Muscle layer of duodenum (tissue), 2 donors: ENCODE measurements at regions not wholly inside any gene's neighbourhood (a gene's known extent, or its start where the extent isn't known, plus 50 kb on each side); places are given as distances from the start of the nearest gene placed in this dataset.
"Not testable (repeated sequence)": the region's sequence is repeated elsewhere in the genome, so short reads cannot be mapped to it uniquely, and the experiment has no call there.

Source experiments
- H3K27ac ChIP-seq: one replicate; pipeline ENCODE4 v1.7.0; 2013; ENCODE audit warnings: mild to moderate bottlenecking, low read length
- H3K27me3 ChIP-seq: one replicate; pipeline ENCODE4 v1.7.0; 2013; ENCODE audit warnings: low read depth, mild to moderate bottlenecking, control low read depth, low read length
- H3K36me3 ChIP-seq, 2 donors: one replicate each; pipeline ENCODE4 v1.7.0; 2013; ENCODE audit warnings: low read length in 2 of 2, control low read depth in 1 of 2, mild to moderate bottlenecking in 1 of 2; ENCODE audit not compliant: insufficient read depth in 2 of 2, control insufficient read depth in 1 of 2
- H3K4me1 ChIP-seq, 2 donors: one replicate each; pipeline ENCODE4 v1.7.0; 2013; ENCODE audit warnings: low read length in 2 of 2, mild to moderate bottlenecking in 2 of 2, control low read depth in 1 of 2, moderate library complexity in 1 of 2; ENCODE audit not compliant: insufficient read depth in 2 of 2, control insufficient read depth in 1 of 2
- H3K4me3 ChIP-seq, 2 donors: one replicate each; pipeline ENCODE4 v1.7.0; 2013; ENCODE audit warnings: low read length in 2 of 2, low read depth in 1 of 2, mild to moderate bottlenecking in 1 of 2
- H3K9me3 ChIP-seq, 2 donors: one replicate each; pipeline ENCODE4 v1.7.0; 2013; ENCODE audit warnings: low read length in 2 of 2, control low read depth in 1 of 2, mild to moderate bottlenecking in 1 of 2; ENCODE audit not compliant: control insufficient read depth in 1 of 2
- donor health status: healthy.

GRCh38 chr10:84599254-84599653 is 270.9 kb downstream of the CCSER2 start:
- Histone ChIP-seq H3K9me3 (no peaks in the 10 kb centered on the region), H3K36me3 (no peaks in the 10 kb centered on the region), H3K27ac (no peak overlapping the region)

GRCh38 chr10:84600947-84601346 is 272.6 kb downstream of the CCSER2 start:
- Histone ChIP-seq H3K9me3 (no peaks in the 10 kb centered on the region), H3K4me3 (no peak overlapping the region), H3K27ac (no peak overlapping the region), H3K27me3 (peaks cover 4% of the 10 kb centered on the region), H3K36me3 (no peaks in the 10 kb centered on the region), H3K4me1 (no peaks in the 10 kb centered on the region)

More at GRCh38 chr10:84599254-84599653, 270.9 kb downstream of the CCSER2 start:
- peaks cover 4% of the 10 kb centered on the region for H3K27me3 ChIP-seq
- no peak overlapping the region for H3K4me3 ChIP-seq
- H3K4me1 ChIP-seq = no peaks in the 10 kb centered on the region

- not testable (repeated sequence) for H3K4me3 ChIP-seq, H3K27ac ChIP-seq, H3K36me3 ChIP-seq, H3K4me1 ChIP-seq, H3K27me3 ChIP-seq, H3K9me3 ChIP-seq
Observed at GRCh38 chr10:84602543-84602942, 274.2 kb downstream of the CCSER2 start.

DNA sequence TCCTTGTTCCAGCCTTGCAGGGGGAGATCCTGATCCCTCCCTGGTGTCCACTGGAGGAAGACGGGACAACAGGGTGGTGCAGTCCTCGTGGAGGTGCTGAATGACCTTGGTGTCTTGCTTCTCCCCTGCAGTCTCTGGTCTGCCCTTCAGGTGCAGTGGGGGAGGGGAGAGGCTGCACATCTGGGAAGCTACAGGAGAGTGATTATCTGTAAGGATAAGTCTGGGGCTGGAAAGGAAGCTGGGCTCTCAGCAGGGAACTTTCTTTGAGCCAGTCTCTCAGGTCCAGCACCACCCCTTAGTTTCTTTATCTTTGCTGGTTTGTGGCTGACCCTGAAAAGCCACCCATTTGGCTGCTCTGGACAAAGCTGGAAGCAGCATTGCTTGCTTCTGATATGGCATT is 275.6 kb downstream of the CCSER2 start:
- no peaks in the 10 kb centered on the region for H3K36me3 ChIP-seq
- no peak overlapping the region for H3K4me3 ChIP-seq
- H3K4me1 ChIP-seq = no peaks in the 10 kb centered on the region
- H3K9me3 ChIP-seq = no peaks in the 10 kb centered on the region
- H3K27me3 ChIP-seq = no peaks in the 10 kb centered on the region
- H3K27ac ChIP-seq = no peak overlapping the region

DNA sequence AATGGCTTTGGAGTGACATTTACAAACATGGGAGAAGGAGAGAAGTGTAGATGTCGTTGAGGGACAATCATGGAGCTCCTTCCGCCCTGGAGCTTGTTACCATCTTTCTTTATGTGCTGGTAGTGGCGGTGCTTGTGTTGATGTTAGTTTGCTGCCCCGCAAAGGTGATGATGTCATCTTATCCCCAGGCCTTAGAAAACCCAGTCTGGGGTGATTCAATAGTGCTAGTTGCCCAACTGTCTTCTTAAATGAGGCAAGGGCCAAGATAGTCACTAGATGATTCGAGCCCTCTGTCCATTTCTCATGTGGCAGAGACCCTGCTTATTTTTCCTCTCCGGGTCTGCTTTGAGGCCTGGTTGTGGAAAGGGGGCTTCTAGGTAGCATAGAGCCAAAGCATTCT is 277.4 kb downstream of the CCSER2 start:
- H3K9me3 ChIP-seq = no peaks in the 10 kb centered on the region
- no peaks in the 10 kb centered on the region for H3K27me3 ChIP-seq
- H3K27ac ChIP-seq = no peak overlapping the region
- no peaks in the 10 kb centered on the region for H3K36me3 ChIP-seq
- H3K4me3 ChIP-seq = no peak overlapping the region
- no peaks in the 10 kb centered on the region for H3K4me1 ChIP-seq

DNA sequence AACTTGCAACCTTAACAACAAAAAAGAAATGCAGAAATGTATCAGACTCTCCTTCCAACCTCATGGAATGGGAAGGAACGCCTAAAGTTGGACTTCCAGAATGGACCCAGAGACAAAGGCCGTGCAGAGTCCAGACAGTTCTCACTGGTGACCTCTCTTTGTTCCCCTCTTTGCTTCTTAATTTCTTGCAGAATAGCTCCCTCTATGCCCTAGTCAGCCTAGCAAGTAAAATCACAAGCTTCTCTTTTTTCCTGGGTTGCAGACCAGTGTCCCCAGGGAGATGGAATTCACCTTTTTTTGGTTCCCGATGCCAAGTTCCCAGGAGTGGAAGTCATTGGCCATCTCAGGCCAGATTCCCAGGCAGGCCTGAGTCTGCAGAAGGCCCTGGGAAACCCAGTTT is 278.0 kb downstream of the CCSER2 start:
- H3K4me3 ChIP-seq = no peak overlapping the region
- H3K27ac ChIP-seq = no peak overlapping the region
- no peaks in the 10 kb centered on the region for H3K27me3 ChIP-seq
- no peaks in the 10 kb centered on the region for H3K36me3 ChIP-seq
- H3K4me1 ChIP-seq = no peaks in the 10 kb centered on the region
- H3K9me3 ChIP-seq = no peaks in the 10 kb centered on the region

- no peaks in the 10 kb centered on the region for H3K9me3 ChIP-seq
- no peak overlapping the region for H3K27ac ChIP-seq
- H3K4me1 ChIP-seq = no peaks in the 10 kb centered on the region
Observed at GRCh38 chr10:84607044-84607443, 278.7 kb downstream of the CCSER2 start.

GRCh38 chr10:84607523-84607922 is 279.1 kb downstream of the CCSER2 start:
- no peak overlapping the region for H3K4me3 ChIP-seq
- H3K4me1 ChIP-seq = no peaks in the 10 kb centered on the region
- H3K27ac ChIP-seq = no peak overlapping the region
- no peaks in the 10 kb centered on the region for H3K27me3 ChIP-seq
- no peaks in the 10 kb centered on the region for H3K9me3 ChIP-seq
- no peaks in the 10 kb centered on the region for H3K36me3 ChIP-seq

More at GRCh38 chr10:84607044-84607443, 278.7 kb downstream of the CCSER2 start:
- no peak overlapping the region for H3K4me3 ChIP-seq
- H3K27me3 ChIP-seq = no peaks in the 10 kb centered on the region
- no peaks in the 10 kb centered on the region for H3K36me3 ChIP-seq

DNA sequence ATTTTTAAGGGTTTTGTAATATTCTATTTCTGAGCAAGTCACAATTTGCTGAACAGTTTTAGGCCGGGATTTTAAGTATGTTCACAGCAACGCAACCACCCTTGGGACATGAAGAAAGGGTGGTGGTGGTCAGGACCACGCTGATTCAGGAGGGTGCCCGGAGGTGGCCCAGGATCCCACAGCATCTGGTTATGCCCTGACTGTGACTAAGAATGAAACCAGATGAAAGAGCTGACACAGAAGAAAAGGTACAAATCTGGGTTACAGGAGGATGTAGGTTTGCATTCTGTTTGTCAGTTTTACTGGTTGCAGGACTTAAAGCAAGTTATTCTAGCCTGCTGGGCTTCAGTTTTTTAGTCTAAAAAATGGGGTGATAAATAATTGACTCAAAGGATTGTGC is 279.7 kb downstream of the CCSER2 start:
- no peaks in the 10 kb centered on the region for H3K4me1 ChIP-seq
- H3K36me3 ChIP-seq = no peaks in the 10 kb centered on the region
- H3K27me3 ChIP-seq = no peaks in the 10 kb centered on the region
- H3K4me3 ChIP-seq = no peak overlapping the region
- H3K9me3 ChIP-seq = no peaks in the 10 kb centered on the region
- H3K27ac ChIP-seq = no peak overlapping the region

GRCh38 chr10:84613336-84614021 is 285.1 kb downstream of the CCSER2 start:
- Histone ChIP-seq H3K9me3 (no peaks in the 10 kb centered on the region), H3K4me3 (no peak overlapping the region), H3K27ac (no peak overlapping the region), H3K4me1 (no peaks in the 10 kb centered on the region), H3K36me3 (no peaks in the 10 kb centered on the region), H3K27me3 (no peaks in the 10 kb centered on the region)

DNA sequence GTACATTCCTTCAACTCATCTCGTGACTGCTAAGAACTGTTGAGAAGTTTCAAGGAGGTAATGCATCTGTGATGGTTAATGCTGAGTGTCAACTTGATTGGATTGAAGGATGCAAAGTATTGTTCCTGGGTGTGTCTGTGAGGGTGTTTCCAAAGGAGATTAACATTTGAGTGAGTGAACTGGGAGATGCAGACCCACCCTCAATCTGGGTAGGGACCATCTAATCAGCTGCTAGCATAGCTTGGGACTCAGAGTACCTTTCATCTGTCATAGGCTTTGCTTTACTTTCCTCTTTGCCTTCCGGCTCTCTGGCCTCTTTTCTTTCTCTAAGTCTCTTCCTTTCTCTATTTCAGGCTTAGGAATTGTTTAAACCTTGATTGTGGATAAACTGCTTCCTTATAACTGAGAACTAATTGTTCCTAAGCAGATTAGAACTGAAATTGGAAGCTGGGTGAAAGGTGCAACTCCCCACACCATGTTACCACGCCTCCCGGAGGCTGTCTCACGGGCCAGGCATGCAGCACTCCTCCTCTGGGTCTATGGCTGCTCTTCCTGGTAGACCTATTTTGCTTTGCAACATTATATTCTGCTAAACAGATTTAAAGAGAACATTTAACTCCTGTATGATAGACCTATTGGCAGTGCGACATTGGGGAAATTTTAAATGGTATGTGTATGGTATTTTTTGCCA is 298.2 kb downstream of the CCSER2 start:
- no peaks in the 10 kb centered on the region for H3K4me1 ChIP-seq
- no peak overlapping the region for H3K27ac ChIP-seq
- no peaks in the 10 kb centered on the region for H3K27me3 ChIP-seq
- no peaks in the 10 kb centered on the region for H3K36me3 ChIP-seq
- H3K4me3 ChIP-seq = no peak overlapping the region
- H3K9me3 ChIP-seq = no peaks in the 10 kb centered on the region

DNA sequence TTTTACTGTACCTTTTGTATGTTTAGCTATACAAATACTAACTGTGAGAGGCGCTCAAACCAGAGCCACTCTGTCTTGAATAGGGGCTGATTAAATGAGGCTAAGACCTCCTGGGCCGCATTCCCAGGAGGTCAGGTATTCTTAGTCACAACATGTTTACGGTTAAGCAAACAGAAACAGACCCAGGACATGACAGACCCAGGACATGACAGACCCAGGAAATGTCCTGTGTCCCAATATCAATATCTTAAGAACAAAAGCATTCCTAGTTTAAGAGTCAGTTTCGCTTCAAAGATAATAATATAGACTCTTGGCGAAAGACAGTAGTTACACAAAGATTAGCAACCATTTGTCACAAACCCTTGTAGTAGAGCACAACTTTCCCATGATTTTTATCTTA is 304.5 kb downstream of the CCSER2 start:
- Histone ChIP-seq H3K36me3 (no peaks in the 10 kb centered on the region), H3K4me3 (no peak overlapping the region), H3K9me3 (no peaks in the 10 kb centered on the region), H3K27me3 (no peaks in the 10 kb centered on the region), H3K27ac (no peak overlapping the region), H3K4me1 (no peaks in the 10 kb centered on the region)
